Caco-2 (cell line): ENCODE measurements at regions not wholly inside any gene's neighbourhood (a gene's known extent, or its start where the extent isn't known, plus 50 kb on each side); places are given as distances from the start of the nearest gene placed in this dataset.

Source experiments
- BruUV-seq: library from RNA; stranded (reverse); fragments of 400-500 nt; replicated peaks from 2 replicates; lab custom pipeline; 2021; lab: Mats Ljungman, UMichigan
- CTCF ChIA-PET: fragments of 300-600 bp; sonication (Branson Sonifier 250); formaldehyde crosslinking; loops from one replicate; lab custom pipeline; 2022; ENCODE audit warnings: antibody characterized with exemption; lab: Charles Lee
- POLR2A ChIA-PET: fragments of 300-600 bp; sonication (Branson Sonifier 250); formaldehyde crosslinking; loops from one replicate; lab custom pipeline; 2022; ENCODE audit warnings: antibody characterized with exemption; lab: Charles Lee
- DNase-seq, 2 experiments: peaks; one replicate each; pipeline versions ENCODE4 v3.0.0 to v3.0.0-alpha.2; 2020 to 2022
- H3K27me3 ChIP-seq: replicated peaks from 2 replicates; pipeline ENCODE4 v1.6.0; 2011; ENCODE audit warnings: low read length; ENCODE audit not compliant: control insufficient read depth, insufficient read depth
- H3K36me3 ChIP-seq: 2 replicates; pipeline ENCODE4 v1.5.1; 2011; ENCODE audit warnings: low read length; ENCODE audit not compliant: control insufficient read depth, insufficient read depth
- H3K4me1 ChIP-seq: fragments of 250-450 bp; sonication (Bioruptor Pico); 2 replicates; pipeline ENCODE4 v1.5.1; 2020; ENCODE audit warnings: mild to moderate bottlenecking
- H3K4me3 ChIP-seq: 2 replicates; pipeline ENCODE4 v1.5.1; 2011; ENCODE audit warnings: low read depth, mild to moderate bottlenecking, control low read depth, low read length
- H3K9me3 ChIP-seq: fragments of 250-450 bp; sonication (Bioruptor Pico); 2 replicates; pipeline ENCODE4 v1.5.1; 2020; ENCODE audit warnings: mild to moderate bottlenecking, moderate library complexity
- H3K27ac Mint-ChIP-seq: one replicate; pipeline ENCODE4 v1.8.0; 2022; ENCODE audit warnings: mixed read lengths; ENCODE audit not compliant: unreplicated experiment
- H3K27me3 Mint-ChIP-seq: one replicate; pipeline ENCODE4 v1.8.0; 2022; ENCODE audit warnings: mixed read lengths; ENCODE audit not compliant: insufficient read depth, unreplicated experiment
- H3K36me3 Mint-ChIP-seq: one replicate; pipeline ENCODE4 v1.8.0; 2022; ENCODE audit warnings: mild to moderate bottlenecking, mixed read lengths; ENCODE audit not compliant: insufficient read depth, unreplicated experiment
- H3K4me1 Mint-ChIP-seq: one replicate; pipeline ENCODE4 v1.8.0; 2022; ENCODE audit warnings: low read depth, mixed read lengths; ENCODE audit not compliant: unreplicated experiment
- H3K4me3 Mint-ChIP-seq: one replicate; pipeline ENCODE4 v1.8.0; 2022; ENCODE audit warnings: mild to moderate bottlenecking, moderate library complexity, mixed read lengths; ENCODE audit not compliant: unreplicated experiment
- H3K9me3 Mint-ChIP-seq: one replicate; pipeline ENCODE4 v1.8.0; 2022; ENCODE audit warnings: mixed read lengths; ENCODE audit not compliant: unreplicated experiment
- intact Hi-C: fragments of 100-400 bp; cut with micrococcal nuclease; formaldehyde crosslinking; loops from one replicate; pipeline ENCODE4 v1.10.0; 2022; ENCODE audit not compliant: unreplicated experiment
- TF ChIP-seq, protein P1 (sequence below), 2 experiments: fragments of 200-600 bp in 1 of 2; IDR thresholded peaks; 1 replicate in 1 of 2; 2 replicates in 1 of 2; pipeline versions ENCODE4 v1.5.1 to v1.8.0; 2011 to 2022; ENCODE audit warnings: antibody characterized with exemption in 1 of 2, control low read depth in 1 of 2, inconsistent platforms in 1 of 2, low read depth in 1 of 2, low read length in 1 of 2, mild to moderate bottlenecking in 1 of 2, moderate library complexity in 1 of 2; ENCODE audit not compliant: insufficient read depth in 1 of 2, severe bottlenecking in 1 of 2, unreplicated experiment in 1 of 2

DNA sequence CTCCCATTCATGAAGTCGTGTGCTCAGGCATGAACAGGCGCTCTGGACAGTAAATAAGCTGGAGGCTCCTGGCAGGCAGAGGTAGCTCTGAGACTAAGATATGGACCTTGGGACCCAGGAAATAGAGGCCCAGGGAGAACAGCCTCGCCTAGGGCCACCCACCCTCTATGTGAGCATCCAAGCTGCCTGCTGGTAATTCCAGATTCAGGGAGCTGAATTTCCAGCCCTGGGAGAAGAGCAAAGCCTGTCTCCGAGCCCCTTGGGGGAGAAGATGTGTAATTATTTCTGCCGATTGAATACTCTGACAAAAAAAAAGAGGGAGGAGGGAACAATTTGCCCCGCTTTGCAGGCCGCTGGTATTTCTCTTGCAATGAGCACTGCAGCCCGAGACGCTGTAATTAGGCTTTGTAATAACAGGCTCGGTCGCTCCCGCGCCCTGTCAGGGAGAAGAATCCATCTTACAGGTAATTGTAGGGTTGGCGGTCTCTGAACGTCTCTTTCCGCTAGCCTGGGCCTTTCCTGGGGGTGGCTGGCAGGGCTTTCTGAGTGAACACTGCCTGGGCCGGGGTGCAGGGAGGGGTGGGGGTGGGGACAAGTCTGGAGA lies 131.5 kb downstream of the WNT7A start:
- no TSS peak for BruUV-seq
- Histone ChIP-seq H3K4me3 (no peak overlapping the region), H3K27me3 (peaks cover 1% of the 10 kb centered on the region; the same call in 1 of the 2 replicates), H3K9me3 (no peaks in the 10 kb centered on the region), H3K36me3 (no peaks in the 10 kb centered on the region), H3K4me1 (no peaks in the 10 kb centered on the region)
- Mint-ChIP-seq H3K9me3 (peaks cover 8% of the 10 kb centered on the region), H3K27me3 (peaks cover 7% of the 10 kb centered on the region), H3K4me3 (no peak overlapping the region), H3K4me1 (no peaks in the 10 kb centered on the region), H3K27ac (no peak overlapping the region), H3K36me3 (no peaks in the 10 kb centered on the region)
- TF ChIP-seq, protein P1, sequence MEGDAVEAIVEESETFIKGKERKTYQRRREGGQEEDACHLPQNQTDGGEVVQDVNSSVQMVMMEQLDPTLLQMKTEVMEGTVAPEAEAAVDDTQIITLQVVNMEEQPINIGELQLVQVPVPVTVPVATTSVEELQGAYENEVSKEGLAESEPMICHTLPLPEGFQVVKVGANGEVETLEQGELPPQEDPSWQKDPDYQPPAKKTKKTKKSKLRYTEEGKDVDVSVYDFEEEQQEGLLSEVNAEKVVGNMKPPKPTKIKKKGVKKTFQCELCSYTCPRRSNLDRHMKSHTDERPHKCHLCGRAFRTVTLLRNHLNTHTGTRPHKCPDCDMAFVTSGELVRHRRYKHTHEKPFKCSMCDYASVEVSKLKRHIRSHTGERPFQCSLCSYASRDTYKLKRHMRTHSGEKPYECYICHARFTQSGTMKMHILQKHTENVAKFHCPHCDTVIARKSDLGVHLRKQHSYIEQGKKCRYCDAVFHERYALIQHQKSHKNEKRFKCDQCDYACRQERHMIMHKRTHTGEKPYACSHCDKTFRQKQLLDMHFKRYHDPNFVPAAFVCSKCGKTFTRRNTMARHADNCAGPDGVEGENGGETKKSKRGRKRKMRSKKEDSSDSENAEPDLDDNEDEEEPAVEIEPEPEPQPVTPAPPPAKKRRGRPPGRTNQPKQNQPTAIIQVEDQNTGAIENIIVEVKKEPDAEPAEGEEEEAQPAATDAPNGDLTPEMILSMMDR (IDR thresholded peaks at IDR 0.05; ENCODE audit: insufficient read depth in 1 of 2, low read depth in 1 of 2, low read length in 1 of 2, severe bottlenecking in 1 of 2, unreplicated experiment in 1 of 2): no peak
- ChIA-PET POLR2A (no interaction called here), CTCF (no interaction called here)
- DNase-seq: no peak
- intact Hi-C loops: no loop called here

DNA sequence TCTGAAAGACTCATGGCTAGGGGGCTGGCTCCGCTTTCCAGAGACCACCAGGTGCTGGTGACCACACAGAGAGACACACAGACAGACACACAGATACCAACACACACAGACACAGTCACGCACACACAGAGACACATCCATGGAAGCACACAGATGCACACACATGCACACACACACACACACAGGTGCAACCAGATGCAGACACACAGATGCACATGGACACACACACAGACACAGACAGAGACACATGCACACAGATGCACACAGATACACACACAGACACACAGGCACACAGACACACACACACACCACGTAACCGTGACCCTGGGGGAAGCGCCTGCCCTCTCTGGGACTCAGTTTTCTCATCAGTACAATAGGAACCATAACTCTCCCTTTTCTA lies 132.2 kb downstream of the WNT7A start:
- DNase-seq: no peak
- Mint-ChIP-seq H3K9me3 (peaks cover 11% of the 10 kb centered on the region), H3K36me3 (no peaks in the 10 kb centered on the region), H3K27ac (no peak overlapping the region), H3K4me1 (no peaks in the 10 kb centered on the region), H3K27me3 (peaks cover 7% of the 10 kb centered on the region), H3K4me3 (no peak overlapping the region)
- TF ChIP-seq, protein P1 (IDR thresholded peaks at IDR 0.05; ENCODE audit: insufficient read depth in 1 of 2, low read depth in 1 of 2, low read length in 1 of 2, severe bottlenecking in 1 of 2, unreplicated experiment in 1 of 2): no peak
- Histone ChIP-seq H3K9me3 (no peaks in the 10 kb centered on the region), H3K36me3 (no peaks in the 10 kb centered on the region), H3K27me3 (peaks cover 1% of the 10 kb centered on the region; the same call in 1 of the 2 replicates), H3K4me3 (no peak overlapping the region), H3K4me1 (no peaks in the 10 kb centered on the region)
- ChIA-PET POLR2A (no interaction called here), CTCF (no interaction called here)
- no TSS peak for BruUV-seq
- intact Hi-C loops: no loop called here

DNA sequence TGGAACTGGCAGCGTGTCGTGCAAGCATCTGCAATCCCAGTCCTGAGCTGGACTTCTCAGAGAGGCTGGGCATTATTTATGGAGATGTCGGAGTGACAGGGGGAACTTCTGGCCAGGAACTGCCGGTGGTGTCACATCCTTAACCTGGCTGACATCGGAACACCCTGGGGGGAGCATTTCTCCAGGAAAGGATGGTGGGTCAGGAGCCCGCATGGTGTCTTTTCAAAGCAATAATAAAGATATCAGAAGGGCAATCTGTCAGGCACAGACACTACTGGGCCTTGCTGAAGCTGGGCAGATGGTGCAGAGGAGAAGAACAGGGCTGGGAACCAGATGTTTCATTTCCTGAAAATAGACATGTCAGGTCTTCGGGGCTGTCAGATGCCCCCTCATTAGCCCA lies 133.5 kb downstream of the WNT7A start:
- no peaks in the 10 kb centered on the region for H3K4me1 ChIP-seq
- DNase-seq: no peak
- ChIA-PET CTCF (no interaction called here), POLR2A (no interaction called here)
- H3K4me3 ChIP-seq: no peak overlapping the region
- H3K27me3 Mint-ChIP-seq: peaks cover 13% of the 10 kb centered on the region
- TF ChIP-seq, protein P1 (IDR thresholded peaks at IDR 0.05; ENCODE audit: insufficient read depth in 1 of 2, low read depth in 1 of 2, low read length in 1 of 2, severe bottlenecking in 1 of 2, unreplicated experiment in 1 of 2): no peak
- H3K27ac Mint-ChIP-seq: no peak overlapping the region
- no peak overlapping the region for H3K4me3 Mint-ChIP-seq
- H3K4me1 Mint-ChIP-seq: no peaks in the 10 kb centered on the region
- peaks cover 23% of the 10 kb centered on the region for H3K9me3 Mint-ChIP-seq
- no peaks in the 10 kb centered on the region; the same call in 1 of the 2 replicates for H3K9me3 ChIP-seq
- H3K36me3 Mint-ChIP-seq: no peaks in the 10 kb centered on the region
- no peaks in the 10 kb centered on the region for H3K36me3 ChIP-seq
- BruUV-seq: no TSS peak
- peaks cover 1% of the 10 kb centered on the region; the same call in 1 of the 2 replicates for H3K27me3 ChIP-seq
- intact Hi-C loops: no loop called here
